ENCODE measurements at regions not wholly inside any gene's neighbourhood (a gene's known extent, or its start where the extent isn't known, plus 50 kb on each side); places are given as distances from the start of the nearest gene placed in this dataset.

GRCh38 chr5:153101235-153102180 is 389.0 kb upstream of the GRIA1 start:
- Histone ChIP-seq H3K27ac (no peak overlapping the region), H3K4me1 (no peaks in the 10 kb centered on the region), H3K36me3 (no peaks in the 10 kb centered on the region), H3K4me3 (no peak overlapping the region), H3K9me3 (no peaks in the 10 kb centered on the region), H3K27me3 (no peaks in the 10 kb centered on the region)
- intact Hi-C loops (cut with DNase I), result no loop called here
- no peak for TF ChIP-seq CTCF (IDR thresholded peaks at IDR 0.05)
- no peak for TF ChIP-seq POLR2A (IDR thresholded peaks at IDR 0.05)
- WGBS, 2 donors, result 50 to 54% methylated on average over 3 of the region's 3 CpGs
- no peak for DNase-seq

- H3K27me3 ChIP-seq, result no peaks in the 10 kb centered on the region
- H3K27ac ChIP-seq, result no peak overlapping the region
- H3K4me3 ChIP-seq, result no peak overlapping the region
- no peaks in the 10 kb centered on the region for H3K36me3 ChIP-seq
- H3K9me3 ChIP-seq, result no peaks in the 10 kb centered on the region
- TF ChIP-seq POLR2A (IDR thresholded peaks at IDR 0.05) (no peak), CTCF (IDR thresholded peaks at IDR 0.05) (no peak)
- H3K4me1 ChIP-seq, result no peaks in the 10 kb centered on the region
- DNase-seq, result no peak
- WGBS, 2 donors, result 42 to 48% methylated on average over 1 of the region's 1 CpG
- intact Hi-C loops (cut with DNase I), result no loop called here
Measured at GRCh38 chr5:153116916-153117315, 373.6 kb upstream of the GRIA1 start.

- TF ChIP-seq CTCF (IDR thresholded peaks at IDR 0.05) (no peak), POLR2A (IDR thresholded peaks at IDR 0.05) (no peak)
- Histone ChIP-seq H3K27me3 (no peaks in the 10 kb centered on the region), H3K27ac (no peak overlapping the region), H3K4me1 (no peaks in the 10 kb centered on the region), H3K36me3 (no peaks in the 10 kb centered on the region), H3K9me3 (no peaks in the 10 kb centered on the region), H3K4me3 (no peak overlapping the region)
- 54 to 63% methylated on average over 1 of the region's 1 CpG for WGBS, 2 donors
- intact Hi-C loops (cut with DNase I), result no loop called here
- no peak for DNase-seq
Measured at GRCh38 chr5:153118018-153118417, 372.5 kb upstream of the GRIA1 start.

GRCh38 chr5:153122403-153122802 is 368.1 kb upstream of the GRIA1 start:
- DNase-seq, result no peak
- 5% methylated on average over 2 of the region's 2 CpGs; no CpG with 5 or more reads in 1 of the 2 donors for WGBS, 2 donors
- TF ChIP-seq CTCF (IDR thresholded peaks at IDR 0.05) (no peak), POLR2A (IDR thresholded peaks at IDR 0.05) (no peak)
- no peak overlapping the region for H3K4me3 ChIP-seq
- H3K36me3 ChIP-seq, result no peaks in the 10 kb centered on the region
- H3K4me1 ChIP-seq, result no peaks in the 10 kb centered on the region
- H3K9me3 ChIP-seq, result no peaks in the 10 kb centered on the region
- no peak overlapping the region for H3K27ac ChIP-seq
- no peaks in the 10 kb centered on the region for H3K27me3 ChIP-seq
- intact Hi-C loops (cut with DNase I), result no loop called here

GRCh38 chr5:153130296-153130695 is 360.2 kb upstream of the GRIA1 start:
- intact Hi-C loops (cut with DNase I), result loop anchor here (10.0 kb wide), 1 partner anchor 565 kb away; no protein-coding TSS in a partner anchor
- Histone ChIP-seq H3K4me1 (no peaks in the 10 kb centered on the region), H3K9me3 (no peaks in the 10 kb centered on the region), H3K36me3 (no peaks in the 10 kb centered on the region), H3K4me3 (no peak overlapping the region), H3K27ac (no peak overlapping the region), H3K27me3 (no peaks in the 10 kb centered on the region)
- no peak for TF ChIP-seq CTCF (IDR thresholded peaks at IDR 0.05)
- TF ChIP-seq POLR2A (IDR thresholded peaks at IDR 0.05), result no peak
- 64 to 81% methylated on average over 1 of the region's 1 CpG for WGBS, 2 donors
- no peak for DNase-seq
